C4-2B (cell line): ENCODE measurements at regions not wholly inside any gene's neighbourhood (a gene's known extent, or its start where the extent isn't known, plus 50 kb on each side); places are given as distances from the start of the nearest gene placed in this dataset.
"Not testable (repeated sequence)": the region's sequence is repeated elsewhere in the genome, so short reads cannot be mapped to it uniquely, and the experiment has no call there.

Source experiments
- H3K27ac ChIP-seq: fragments of 450-650 bp; 2 replicates; pipeline ENCODE4 v1.5.1; 2017
- CTCF ChIP-seq: fragments of 450-650 bp; conservative IDR thresholded peaks from 2 replicates; pipeline ENCODE4 v1.5.1; 2017; ENCODE audit warnings: mild to moderate bottlenecking
- ZFX ChIP-seq: fragments of 450-650 bp; IDR thresholded peaks from 2 replicates; pipeline ENCODE4 v1.6.1; 2017

GRCh38 chr5:125914471-125914870 is 508.7 kb upstream of the GRAMD2B start:
- H3K27ac ChIP-seq = no peak overlapping the region
- no peak for TF ChIP-seq CTCF
- TF ChIP-seq ZFX = no peak

- not testable (repeated sequence) for H3K27ac ChIP-seq
Measured at GRCh38 chr5:125923958-125924357, 499.3 kb upstream of the GRAMD2B start.

- H3K27ac ChIP-seq = no peak overlapping the region
Measured at GRCh38 chr5:125926172-125926571, 497.0 kb upstream of the GRAMD2B start.

GRCh38 chr5:125928663-125929062 is 494.5 kb upstream of the GRAMD2B start:
- H3K27ac ChIP-seq = no peak overlapping the region
- TF ChIP-seq CTCF (no peak), ZFX (no peak)

More at GRCh38 chr5:125926172-125926571, 497.0 kb upstream of the GRAMD2B start:
- no peak for TF ChIP-seq ZFX
- TF ChIP-seq CTCF = no peak

- no peak overlapping the region for H3K27ac ChIP-seq
- TF ChIP-seq ZFX (no peak), CTCF (no peak)
Measured at GRCh38 chr5:125950012-125950615, 473.1 kb upstream of the GRAMD2B start.

GRCh38 chr5:125961150-125961549 is 462.1 kb upstream of the GRAMD2B start:
- no peak overlapping the region for H3K27ac ChIP-seq
- TF ChIP-seq CTCF (no peak), ZFX (no peak)

GRCh38 chr5:125965577-125965976 is 457.6 kb upstream of the GRAMD2B start:
- H3K27ac ChIP-seq = no peak overlapping the region
- TF ChIP-seq CTCF = no peak
- TF ChIP-seq ZFX = no peak

GRCh38 chr5:125967576-125967975 is 455.6 kb upstream of the GRAMD2B start:
- H3K27ac ChIP-seq = no peak overlapping the region
- no peak for TF ChIP-seq ZFX
- TF ChIP-seq CTCF = no peak
